ENCODE measurements at regions not wholly inside any gene's neighbourhood (a gene's known extent, or its start where the extent isn't known, plus 50 kb on each side); places are given as distances from the start of the nearest gene placed in this dataset.
"Not testable (repeated sequence)": the region's sequence is repeated elsewhere in the genome, so short reads cannot be mapped to it uniquely, and the experiment has no call there.

- in situ Hi-C loops (cut with HindIII; ENCODE audit: low pct_unique_long_range_greater_than_20kb, low sequenced_read_pairs) = no loop called here
- DNase-seq (ENCODE audit: low read depth) = no peak
Observed at GRCh38 chr1:215444715-215445414, 122.2 kb upstream of the KCTD3 start.

- in situ Hi-C loops (cut with HindIII; ENCODE audit: low pct_unique_long_range_greater_than_20kb, low sequenced_read_pairs); DNase-seq (ENCODE audit: low read depth): not testable (repeated sequence)
Observed at GRCh38 chr1:215448014-215448413, 119.1 kb upstream of the KCTD3 start.

- in situ Hi-C loops (cut with HindIII; ENCODE audit: low pct_unique_long_range_greater_than_20kb, low sequenced_read_pairs); DNase-seq (ENCODE audit: low read depth): not testable (repeated sequence)
Observed at GRCh38 chr1:215449147-215449546, 118.0 kb upstream of the KCTD3 start.

- no peak for DNase-seq (ENCODE audit: low read depth)
- in situ Hi-C loops (cut with HindIII; ENCODE audit: low pct_unique_long_range_greater_than_20kb, low sequenced_read_pairs) = no loop called here
Observed at GRCh38 chr1:215453440-215453839, 113.7 kb upstream of the KCTD3 start.

- in situ Hi-C loops (cut with HindIII; ENCODE audit: low pct_unique_long_range_greater_than_20kb, low sequenced_read_pairs) = no loop called here
- DNase-seq (ENCODE audit: low read depth) = no peak
Observed at GRCh38 chr1:215457213-215457612, 109.9 kb upstream of the KCTD3 start.

- no peak for DNase-seq (ENCODE audit: low read depth)
Observed at GRCh38 chr1:215458104-215458503, 109.0 kb upstream of the KCTD3 start.

GRCh38 chr1:215458562-215458961, 108.5 kb upstream of the KCTD3 start:
- in situ Hi-C loops (cut with HindIII; ENCODE audit: low pct_unique_long_range_greater_than_20kb, low sequenced_read_pairs) = no loop called here

More at GRCh38 chr1:215458104-215458503, 109.0 kb upstream of the KCTD3 start:
- in situ Hi-C loops (cut with HindIII; ENCODE audit: low pct_unique_long_range_greater_than_20kb, low sequenced_read_pairs) = no loop called here

GRCh38 chr1:215459136-215459535, 108.0 kb upstream of the KCTD3 start:
- no peak for DNase-seq (ENCODE audit: low read depth)
- in situ Hi-C loops (cut with HindIII; ENCODE audit: low pct_unique_long_range_greater_than_20kb, low sequenced_read_pairs) = no loop called here

More at GRCh38 chr1:215458562-215458961, 108.5 kb upstream of the KCTD3 start:
- DNase-seq (ENCODE audit: low read depth) = no peak

GRCh38 chr1:215466361-215466760, 100.7 kb upstream of the KCTD3 start:
- in situ Hi-C loops (cut with HindIII; ENCODE audit: low pct_unique_long_range_greater_than_20kb, low sequenced_read_pairs) = no loop called here
- no peak for DNase-seq (ENCODE audit: low read depth)

GRCh38 chr1:215471463-215471862, 95.6 kb upstream of the KCTD3 start:
- no peak for DNase-seq (ENCODE audit: low read depth)
- in situ Hi-C loops (cut with HindIII; ENCODE audit: low pct_unique_long_range_greater_than_20kb, low sequenced_read_pairs) = no loop called here

GRCh38 chr1:215472723-215473122, 94.4 kb upstream of the KCTD3 start:
- no peak for DNase-seq (ENCODE audit: low read depth)
- in situ Hi-C loops (cut with HindIII; ENCODE audit: low pct_unique_long_range_greater_than_20kb, low sequenced_read_pairs) = no loop called here

GRCh38 chr1:215473943-215474342, 93.2 kb upstream of the KCTD3 start:
- DNase-seq (ENCODE audit: low read depth) = no peak
- in situ Hi-C loops (cut with HindIII; ENCODE audit: low pct_unique_long_range_greater_than_20kb, low sequenced_read_pairs) = no loop called here

GRCh38 chr1:215474940-215475339, 92.2 kb upstream of the KCTD3 start:
- DNase-seq (ENCODE audit: low read depth) = no peak
- in situ Hi-C loops (cut with HindIII; ENCODE audit: low pct_unique_long_range_greater_than_20kb, low sequenced_read_pairs) = no loop called here

- in situ Hi-C loops (cut with HindIII; ENCODE audit: low pct_unique_long_range_greater_than_20kb, low sequenced_read_pairs) = no loop called here
- DNase-seq (ENCODE audit: low read depth) = peak; percentile 48
Observed at GRCh38 chr1:215475796-215476481, 91.2 kb upstream of the KCTD3 start.

- in situ Hi-C loops (cut with HindIII; ENCODE audit: low pct_unique_long_range_greater_than_20kb, low sequenced_read_pairs) = no loop called here
- DNase-seq (ENCODE audit: low read depth) = no peak
Observed at GRCh38 chr1:215476541-215476940, 90.6 kb upstream of the KCTD3 start.

- in situ Hi-C loops (cut with HindIII; ENCODE audit: low pct_unique_long_range_greater_than_20kb, low sequenced_read_pairs) = no loop called here
- no peak for DNase-seq (ENCODE audit: low read depth)
Observed at GRCh38 chr1:215477632-215478031, 89.5 kb upstream of the KCTD3 start.

- DNase-seq (ENCODE audit: low read depth) = no peak
- in situ Hi-C loops (cut with HindIII; ENCODE audit: low pct_unique_long_range_greater_than_20kb, low sequenced_read_pairs) = no loop called here
Observed at GRCh38 chr1:215479567-215479966, 87.5 kb upstream of the KCTD3 start.

- in situ Hi-C loops (cut with HindIII; ENCODE audit: low pct_unique_long_range_greater_than_20kb, low sequenced_read_pairs) = no loop called here
- DNase-seq (ENCODE audit: low read depth) = no peak
Observed at GRCh38 chr1:215482079-215482478, 85.0 kb upstream of the KCTD3 start.

GRCh38 chr1:215484171-215484939, 82.7 kb upstream of the KCTD3 start:
- no peak for DNase-seq (ENCODE audit: low read depth)
- in situ Hi-C loops (cut with HindIII; ENCODE audit: low pct_unique_long_range_greater_than_20kb, low sequenced_read_pairs) = no loop called here

Measured in Caki2 (cell line).